DOHH2 (cell line): ENCODE measurements at regions not wholly inside any gene's neighbourhood (a gene's known extent, or its start where the extent isn't known, plus 50 kb on each side); places are given as distances from the start of the nearest gene placed in this dataset.

Experiments used
- EZH2phosphoT487 ChIP-seq: fragments of 200-600 bp; sonication (generic); IDR thresholded peaks from 2 replicates; pipeline ENCODE4 v1.6.1; 2017; ENCODE audit warnings: borderline replicate concordance, mild to moderate bottlenecking, antibody characterized with exemption, low read length, moderate library complexity, mixed read lengths
- TF ChIP-seq, protein P1 (sequence below): fragments of 200-600 bp; sonication (generic); IDR thresholded peaks from one replicate; pipeline ENCODE4 v1.5.1; 2014; ENCODE audit warnings: antibody characterized with exemption, mild to moderate bottlenecking, low read depth, low read length; ENCODE audit not compliant: poor library complexity, severe bottlenecking

DNA sequence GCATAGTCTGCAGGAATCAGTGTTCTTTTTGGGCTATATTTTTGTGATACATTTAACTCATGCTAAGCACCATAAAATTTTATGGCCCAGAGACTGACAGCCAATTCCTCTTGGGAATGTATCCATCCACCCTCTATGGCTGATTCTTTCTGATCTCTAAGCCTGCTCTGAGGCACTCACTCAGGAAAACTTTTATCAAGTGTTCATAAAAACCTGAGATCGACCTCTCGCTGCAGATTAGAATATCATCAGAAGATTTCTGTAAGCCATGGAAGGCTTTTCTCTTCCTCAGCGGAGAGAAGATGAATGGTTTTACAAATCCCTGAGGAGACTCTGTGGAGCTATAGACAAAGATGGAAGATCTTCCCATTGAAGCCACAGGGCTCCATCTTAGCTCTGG, 489.8 kb upstream of the GHITM start:
- TF ChIP-seq, protein P1, sequence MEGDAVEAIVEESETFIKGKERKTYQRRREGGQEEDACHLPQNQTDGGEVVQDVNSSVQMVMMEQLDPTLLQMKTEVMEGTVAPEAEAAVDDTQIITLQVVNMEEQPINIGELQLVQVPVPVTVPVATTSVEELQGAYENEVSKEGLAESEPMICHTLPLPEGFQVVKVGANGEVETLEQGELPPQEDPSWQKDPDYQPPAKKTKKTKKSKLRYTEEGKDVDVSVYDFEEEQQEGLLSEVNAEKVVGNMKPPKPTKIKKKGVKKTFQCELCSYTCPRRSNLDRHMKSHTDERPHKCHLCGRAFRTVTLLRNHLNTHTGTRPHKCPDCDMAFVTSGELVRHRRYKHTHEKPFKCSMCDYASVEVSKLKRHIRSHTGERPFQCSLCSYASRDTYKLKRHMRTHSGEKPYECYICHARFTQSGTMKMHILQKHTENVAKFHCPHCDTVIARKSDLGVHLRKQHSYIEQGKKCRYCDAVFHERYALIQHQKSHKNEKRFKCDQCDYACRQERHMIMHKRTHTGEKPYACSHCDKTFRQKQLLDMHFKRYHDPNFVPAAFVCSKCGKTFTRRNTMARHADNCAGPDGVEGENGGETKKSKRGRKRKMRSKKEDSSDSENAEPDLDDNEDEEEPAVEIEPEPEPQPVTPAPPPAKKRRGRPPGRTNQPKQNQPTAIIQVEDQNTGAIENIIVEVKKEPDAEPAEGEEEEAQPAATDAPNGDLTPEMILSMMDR, result no peak
- no peak for TF ChIP-seq EZH2phosphoT487
